ENCODE measurements at regions not wholly inside any gene's neighbourhood (a gene's known extent, or its start where the extent isn't known, plus 50 kb on each side); places are given as distances from the start of the nearest gene placed in this dataset.
"Not testable (repeated sequence)": the region's sequence is repeated elsewhere in the genome, so short reads cannot be mapped to it uniquely, and the experiment has no call there.

DNA sequence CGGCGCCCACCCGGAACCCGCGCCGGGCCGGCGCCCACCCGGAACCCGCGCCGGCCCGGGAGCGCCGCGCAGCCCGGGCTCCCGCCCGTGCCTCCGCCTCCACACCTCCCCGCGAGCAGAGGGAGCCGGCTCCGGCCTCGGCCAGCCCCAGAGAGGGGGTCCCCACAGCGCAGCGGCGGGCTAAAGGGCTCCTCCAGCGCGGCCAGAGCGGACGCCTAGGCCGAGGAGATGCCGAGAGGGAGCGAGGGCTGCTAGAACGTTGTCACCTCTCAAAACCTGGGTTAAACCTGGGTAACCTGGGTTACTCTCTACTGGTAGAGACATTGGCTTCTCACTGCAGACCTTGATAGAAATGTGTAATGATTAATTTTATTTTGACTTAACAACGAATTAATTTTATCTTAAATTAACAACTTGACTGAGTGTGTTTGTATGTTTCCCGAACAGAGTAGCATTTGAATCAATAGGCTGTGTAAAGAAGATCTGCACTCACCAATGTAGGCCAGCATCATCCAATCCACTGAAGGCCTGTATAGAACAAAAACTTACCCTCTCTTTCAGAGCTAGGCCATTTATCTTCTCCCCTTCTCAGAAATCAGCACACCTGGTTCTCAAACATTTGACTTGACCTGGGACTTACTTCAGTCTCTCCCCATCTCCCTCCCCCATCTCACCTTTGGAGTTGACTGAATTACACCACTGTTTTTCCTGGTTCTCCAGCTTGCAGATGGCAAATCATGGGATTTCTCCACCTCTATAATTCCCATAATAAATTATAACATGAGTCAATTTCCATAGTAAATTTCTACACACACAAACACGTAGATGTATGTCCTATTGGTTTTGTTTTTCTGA lies 242.7 kb downstream of the ASXL3 start:
- Histone ChIP-seq H3K4me2 (ENCODE audit: low read length) (no peak overlapping the region), H3K9me2 (ENCODE audit: insufficient read depth, low read length) (no peaks in the 10 kb centered on the region), H3K27ac (ENCODE audit: low read length) (no peak overlapping the region), H3K4me3 (ENCODE audit: low read length) (no peak overlapping the region), H2AFZ (ENCODE audit: low read depth, low read length) (no peak overlapping the region), H3F3A (ENCODE audit: insufficient read depth, low read length, poor library complexity, severe bottlenecking) (no peaks in the 10 kb centered on the region), H3K79me2 (replicated peaks; ENCODE audit: insufficient read depth, low read length) (no peaks in the 10 kb centered on the region), H3K36me3 (ENCODE audit: insufficient read depth, low read length) (no peaks in the 10 kb centered on the region), H3K9ac (ENCODE audit: low read length) (no peak overlapping the region), H3K27me3 (ENCODE audit: insufficient read depth, low read depth, low read length) (no peaks in the 10 kb centered on the region), H3K9me3 (ENCODE audit: low read length) (no peaks in the 10 kb centered on the region), H4K20me1 (ENCODE audit: insufficient read depth) (no peaks in the 10 kb centered on the region)
- TF ChIP-seq POLR2AphosphoS5 (IDR thresholded peaks at IDR 0.05) (no peak), EP300 (conservative IDR thresholded peaks at IDR 0.05; ENCODE audit: poor library complexity, severe bottlenecking) (no peak)

DNA sequence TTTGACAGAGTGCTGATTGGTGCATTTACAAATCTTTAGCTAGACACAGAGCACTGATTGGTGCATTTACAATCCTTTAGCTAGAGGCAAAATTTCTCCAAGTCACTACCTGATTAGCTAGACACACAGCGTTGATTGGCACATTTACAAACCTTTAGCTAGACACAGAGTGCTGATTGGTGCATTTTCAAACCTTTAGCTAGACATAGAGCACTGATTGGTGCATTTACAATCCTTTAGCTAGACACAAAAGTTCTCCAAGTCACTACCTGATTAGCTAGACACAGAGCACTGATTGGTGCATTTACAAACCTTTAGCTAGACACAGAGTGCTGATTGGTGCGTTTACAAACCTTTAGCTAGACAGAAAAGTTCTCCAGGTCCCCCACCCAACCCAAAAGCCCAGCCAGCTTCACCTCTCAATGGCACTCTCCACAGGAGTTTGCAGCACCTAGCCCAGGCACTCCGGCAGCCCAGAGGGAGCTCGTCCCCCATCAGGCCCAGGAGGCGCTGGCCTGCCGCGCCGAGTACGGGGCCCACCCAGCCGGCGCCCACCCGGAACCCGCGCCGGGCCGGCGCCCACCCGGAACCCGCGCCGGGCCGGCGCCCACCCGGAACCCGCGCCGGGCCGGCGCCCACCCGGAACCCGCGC lies 241.8 kb downstream of the ASXL3 start:
- H3K9ac ChIP-seq (ENCODE audit: low read length); H4K20me1 ChIP-seq (ENCODE audit: insufficient read depth); H3F3A ChIP-seq (ENCODE audit: insufficient read depth, low read length, poor library complexity, severe bottlenecking); H3K9me3 ChIP-seq (ENCODE audit: low read length); H3K27me3 ChIP-seq (ENCODE audit: insufficient read depth, low read depth, low read length); H3K4me2 ChIP-seq (ENCODE audit: low read length); H3K36me3 ChIP-seq (ENCODE audit: insufficient read depth, low read length); H3K79me2 ChIP-seq (replicated peaks; ENCODE audit: insufficient read depth, low read length); H3K4me3 ChIP-seq (ENCODE audit: low read length); H3K27ac ChIP-seq (ENCODE audit: low read length); H3K9me2 ChIP-seq (ENCODE audit: insufficient read depth, low read length); H2AFZ ChIP-seq (ENCODE audit: low read depth, low read length): not testable (repeated sequence)

- Histone ChIP-seq H3K9ac (ENCODE audit: low read length) (no peak overlapping the region), H3K27me3 (ENCODE audit: insufficient read depth, low read depth, low read length) (no peaks in the 10 kb centered on the region), H2AFZ (ENCODE audit: low read depth, low read length) (no peak overlapping the region), H3K4me2 (ENCODE audit: low read length) (no peak overlapping the region), H3K9me3 (ENCODE audit: low read length) (no peaks in the 10 kb centered on the region), H3K79me2 (replicated peaks; ENCODE audit: insufficient read depth, low read length) (no peaks in the 10 kb centered on the region), H4K20me1 (ENCODE audit: insufficient read depth) (no peaks in the 10 kb centered on the region), H3K4me3 (ENCODE audit: low read length) (no peak overlapping the region), H3K27ac (ENCODE audit: low read length) (no peak overlapping the region), H3F3A (ENCODE audit: insufficient read depth, low read length, poor library complexity, severe bottlenecking) (no peaks in the 10 kb centered on the region), H3K36me3 (ENCODE audit: insufficient read depth, low read length) (no peaks in the 10 kb centered on the region), H3K9me2 (ENCODE audit: insufficient read depth, low read length) (no peaks in the 10 kb centered on the region)
- TF ChIP-seq EP300 (conservative IDR thresholded peaks at IDR 0.05; ENCODE audit: poor library complexity, severe bottlenecking) (no peak), TAF1 (IDR thresholded peaks at IDR 0.05; ENCODE audit: low read depth) (no peak), RAD21 (conservative IDR thresholded peaks at IDR 0.05) (no peak)
These were observed 240.1 kb downstream of the ASXL3 start for GRCh38 chr18:33818145-33818544.

DNA sequence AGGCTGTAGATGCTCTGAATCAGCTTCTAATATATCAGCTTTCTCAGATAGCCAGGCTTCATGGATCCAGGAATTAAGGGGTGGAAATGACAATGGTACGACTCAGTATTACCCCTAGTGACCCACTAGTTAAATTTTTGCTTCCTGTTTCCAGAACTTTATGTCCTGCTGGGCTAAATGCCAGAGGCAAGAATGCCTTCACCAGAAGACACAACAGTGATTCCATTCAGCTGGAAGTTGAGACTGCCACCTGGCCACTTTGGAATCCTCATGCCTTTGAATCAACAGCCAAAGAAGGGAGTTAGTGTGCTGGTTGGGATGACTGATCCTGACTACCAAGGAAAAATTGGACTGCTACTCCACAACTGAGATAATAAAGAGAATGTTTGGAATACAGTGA lies 239.1 kb downstream of the ASXL3 start:
- no peaks in the 10 kb centered on the region for H3F3A ChIP-seq (ENCODE audit: insufficient read depth, low read length, poor library complexity, severe bottlenecking)
- H3K4me3 ChIP-seq (ENCODE audit: low read length) = no peak overlapping the region
- H3K9ac ChIP-seq (ENCODE audit: low read length) = no peak overlapping the region
- H3K27ac ChIP-seq (ENCODE audit: low read length) = no peak overlapping the region
- no peak overlapping the region for H3K4me2 ChIP-seq (ENCODE audit: low read length)
- H3K9me2 ChIP-seq (ENCODE audit: insufficient read depth, low read length) = no peaks in the 10 kb centered on the region
- no peaks in the 10 kb centered on the region for H3K27me3 ChIP-seq (ENCODE audit: insufficient read depth, low read depth, low read length)
- H4K20me1 ChIP-seq (ENCODE audit: insufficient read depth) = no peaks in the 10 kb centered on the region
- no peaks in the 10 kb centered on the region for H3K79me2 ChIP-seq (replicated peaks; ENCODE audit: insufficient read depth, low read length)
- TF ChIP-seq, protein P1, sequence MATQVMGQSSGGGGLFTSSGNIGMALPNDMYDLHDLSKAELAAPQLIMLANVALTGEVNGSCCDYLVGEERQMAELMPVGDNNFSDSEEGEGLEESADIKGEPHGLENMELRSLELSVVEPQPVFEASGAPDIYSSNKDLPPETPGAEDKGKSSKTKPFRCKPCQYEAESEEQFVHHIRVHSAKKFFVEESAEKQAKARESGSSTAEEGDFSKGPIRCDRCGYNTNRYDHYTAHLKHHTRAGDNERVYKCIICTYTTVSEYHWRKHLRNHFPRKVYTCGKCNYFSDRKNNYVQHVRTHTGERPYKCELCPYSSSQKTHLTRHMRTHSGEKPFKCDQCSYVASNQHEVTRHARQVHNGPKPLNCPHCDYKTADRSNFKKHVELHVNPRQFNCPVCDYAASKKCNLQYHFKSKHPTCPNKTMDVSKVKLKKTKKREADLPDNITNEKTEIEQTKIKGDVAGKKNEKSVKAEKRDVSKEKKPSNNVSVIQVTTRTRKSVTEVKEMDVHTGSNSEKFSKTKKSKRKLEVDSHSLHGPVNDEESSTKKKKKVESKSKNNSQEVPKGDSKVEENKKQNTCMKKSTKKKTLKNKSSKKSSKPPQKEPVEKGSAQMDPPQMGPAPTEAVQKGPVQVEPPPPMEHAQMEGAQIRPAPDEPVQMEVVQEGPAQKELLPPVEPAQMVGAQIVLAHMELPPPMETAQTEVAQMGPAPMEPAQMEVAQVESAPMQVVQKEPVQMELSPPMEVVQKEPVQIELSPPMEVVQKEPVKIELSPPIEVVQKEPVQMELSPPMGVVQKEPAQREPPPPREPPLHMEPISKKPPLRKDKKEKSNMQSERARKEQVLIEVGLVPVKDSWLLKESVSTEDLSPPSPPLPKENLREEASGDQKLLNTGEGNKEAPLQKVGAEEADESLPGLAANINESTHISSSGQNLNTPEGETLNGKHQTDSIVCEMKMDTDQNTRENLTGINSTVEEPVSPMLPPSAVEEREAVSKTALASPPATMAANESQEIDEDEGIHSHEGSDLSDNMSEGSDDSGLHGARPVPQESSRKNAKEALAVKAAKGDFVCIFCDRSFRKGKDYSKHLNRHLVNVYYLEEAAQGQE (IDR thresholded peaks at IDR 0.05; ENCODE audit: borderline replicate concordance) = no peak
- no peak for TF ChIP-seq SMC3 (conservative IDR thresholded peaks at IDR 0.05; ENCODE audit: poor library complexity)
- TF ChIP-seq EZH2 (IDR thresholded peaks at IDR 0.05; ENCODE audit: borderline replicate concordance, insufficient read depth, low read length, poor library complexity, severe bottlenecking) = no peak
- no peak for TF ChIP-seq MXI1 (conservative IDR thresholded peaks at IDR 0.05; ENCODE audit: poor library complexity, severe bottlenecking)
- TF ChIP-seq, protein P2, sequence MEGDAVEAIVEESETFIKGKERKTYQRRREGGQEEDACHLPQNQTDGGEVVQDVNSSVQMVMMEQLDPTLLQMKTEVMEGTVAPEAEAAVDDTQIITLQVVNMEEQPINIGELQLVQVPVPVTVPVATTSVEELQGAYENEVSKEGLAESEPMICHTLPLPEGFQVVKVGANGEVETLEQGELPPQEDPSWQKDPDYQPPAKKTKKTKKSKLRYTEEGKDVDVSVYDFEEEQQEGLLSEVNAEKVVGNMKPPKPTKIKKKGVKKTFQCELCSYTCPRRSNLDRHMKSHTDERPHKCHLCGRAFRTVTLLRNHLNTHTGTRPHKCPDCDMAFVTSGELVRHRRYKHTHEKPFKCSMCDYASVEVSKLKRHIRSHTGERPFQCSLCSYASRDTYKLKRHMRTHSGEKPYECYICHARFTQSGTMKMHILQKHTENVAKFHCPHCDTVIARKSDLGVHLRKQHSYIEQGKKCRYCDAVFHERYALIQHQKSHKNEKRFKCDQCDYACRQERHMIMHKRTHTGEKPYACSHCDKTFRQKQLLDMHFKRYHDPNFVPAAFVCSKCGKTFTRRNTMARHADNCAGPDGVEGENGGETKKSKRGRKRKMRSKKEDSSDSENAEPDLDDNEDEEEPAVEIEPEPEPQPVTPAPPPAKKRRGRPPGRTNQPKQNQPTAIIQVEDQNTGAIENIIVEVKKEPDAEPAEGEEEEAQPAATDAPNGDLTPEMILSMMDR (IDR thresholded peaks at IDR 0.05; ENCODE audit: poor library complexity, severe bottlenecking) = no peak
- TF ChIP-seq RAD21 (conservative IDR thresholded peaks at IDR 0.05) = no peak
- no peak for TF ChIP-seq TAF1 (IDR thresholded peaks at IDR 0.05; ENCODE audit: low read depth)
- TF ChIP-seq POLR2AphosphoS5 (IDR thresholded peaks at IDR 0.05) = no peak
- TF ChIP-seq EP300 (conservative IDR thresholded peaks at IDR 0.05; ENCODE audit: poor library complexity, severe bottlenecking) = no peak
- H2AFZ ChIP-seq (ENCODE audit: low read depth, low read length) = no peak overlapping the region
- no peaks in the 10 kb centered on the region for H3K9me3 ChIP-seq (ENCODE audit: low read length)
- H3K36me3 ChIP-seq (ENCODE audit: insufficient read depth, low read length) = no peaks in the 10 kb centered on the region

Measured in neural cell (in vitro differentiated cells).